Parathyroid adenoma (tissue), 2 donors: ENCODE measurements at regions not wholly inside any gene's neighbourhood (a gene's known extent, or its start where the extent isn't known, plus 50 kb on each side); places are given as distances from the start of the nearest gene placed in this dataset.

Experiments
- H2AFZ ChIP-seq: fragments of 300-600 bp; sonication (generic); one replicate; pipeline ENCODE4 v1.7.0; 2017; ENCODE audit warnings: antibody characterized with exemption, mild to moderate bottlenecking
- H3K27ac ChIP-seq: fragments of 300-600 bp; sonication (generic); one replicate; pipeline ENCODE4 v1.7.0; 2017
- H3K27me3 ChIP-seq: fragments of 300-600 bp; sonication (generic); one replicate; pipeline ENCODE4 v1.7.0; 2017; ENCODE audit warnings: low read length; ENCODE audit not compliant: control insufficient read depth, insufficient read depth
- H3K36me3 ChIP-seq: fragments of 300-600 bp; sonication (generic); one replicate; pipeline ENCODE4 v1.7.0; 2017; ENCODE audit warnings: low read length; ENCODE audit not compliant: control insufficient read depth, insufficient read depth
- H3K4me1 ChIP-seq: fragments of 300-600 bp; sonication (generic); one replicate; pipeline ENCODE4 v1.7.0; 2017; ENCODE audit warnings: control low read depth
- H3K4me2 ChIP-seq: fragments of 300-600 bp; sonication (generic); one replicate; pipeline ENCODE4 v1.7.0; 2017; ENCODE audit warnings: low read length
- H3K4me3 ChIP-seq: fragments of 300-600 bp; sonication (generic); one replicate; pipeline ENCODE4 v1.7.0; 2017; ENCODE audit warnings: low read depth, low read length
- H3K79me2 ChIP-seq: fragments of 300-600 bp; sonication (generic); one replicate; pipeline ENCODE4 v1.7.0; 2017; ENCODE audit warnings: control low read depth
- H3K9ac ChIP-seq: fragments of 300-600 bp; sonication (generic); one replicate; pipeline ENCODE4 v1.7.0; 2017; ENCODE audit warnings: mild to moderate bottlenecking
- H3K9me3 ChIP-seq: fragments of 300-600 bp; sonication (generic); one replicate; pipeline ENCODE4 v1.7.0; 2017; ENCODE audit warnings: low read length; ENCODE audit not compliant: control insufficient read depth
- TF ChIP-seq, protein P1 (sequence below): fragments of 300-600 bp; sonication (generic); IDR thresholded peaks from one replicate; pipeline ENCODE4 v1.7.0; 2017; ENCODE audit warnings: antibody characterized with exemption, mild to moderate bottlenecking
- donor health status: primary hyperparathyroidism.

DNA sequence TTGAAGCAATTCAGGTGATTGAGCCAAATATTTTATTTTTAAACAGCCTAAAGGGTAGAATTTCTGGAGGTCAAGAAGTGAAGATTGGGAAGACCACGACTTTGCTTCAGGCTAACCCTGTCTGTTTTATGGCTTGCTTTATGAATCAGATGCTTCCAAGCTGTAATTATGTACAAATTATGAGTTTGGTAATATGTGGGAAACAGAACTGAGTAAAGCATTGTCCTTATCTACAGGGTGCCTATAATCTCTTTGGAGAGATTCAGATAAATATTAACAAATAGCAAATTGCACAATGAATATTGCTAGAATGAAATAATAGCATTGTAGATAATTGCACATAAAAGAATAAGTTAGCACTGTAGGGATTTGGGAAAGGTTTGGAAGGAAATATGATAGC lies 539.4 kb upstream of the CDH2 start:
- Histone ChIP-seq H3K9ac (no peak overlapping the region), H3K4me1 (no peaks in the 10 kb centered on the region), H3K36me3 (no peaks in the 10 kb centered on the region), H3K27me3 (no peaks in the 10 kb centered on the region), H2AFZ (no peak overlapping the region), H3K9me3 (no peaks in the 10 kb centered on the region), H3K27ac (no peak overlapping the region), H3K79me2 (no peaks in the 10 kb centered on the region), H3K4me3 (no peak overlapping the region), H3K4me2 (no peak overlapping the region)
- TF ChIP-seq, protein P1, sequence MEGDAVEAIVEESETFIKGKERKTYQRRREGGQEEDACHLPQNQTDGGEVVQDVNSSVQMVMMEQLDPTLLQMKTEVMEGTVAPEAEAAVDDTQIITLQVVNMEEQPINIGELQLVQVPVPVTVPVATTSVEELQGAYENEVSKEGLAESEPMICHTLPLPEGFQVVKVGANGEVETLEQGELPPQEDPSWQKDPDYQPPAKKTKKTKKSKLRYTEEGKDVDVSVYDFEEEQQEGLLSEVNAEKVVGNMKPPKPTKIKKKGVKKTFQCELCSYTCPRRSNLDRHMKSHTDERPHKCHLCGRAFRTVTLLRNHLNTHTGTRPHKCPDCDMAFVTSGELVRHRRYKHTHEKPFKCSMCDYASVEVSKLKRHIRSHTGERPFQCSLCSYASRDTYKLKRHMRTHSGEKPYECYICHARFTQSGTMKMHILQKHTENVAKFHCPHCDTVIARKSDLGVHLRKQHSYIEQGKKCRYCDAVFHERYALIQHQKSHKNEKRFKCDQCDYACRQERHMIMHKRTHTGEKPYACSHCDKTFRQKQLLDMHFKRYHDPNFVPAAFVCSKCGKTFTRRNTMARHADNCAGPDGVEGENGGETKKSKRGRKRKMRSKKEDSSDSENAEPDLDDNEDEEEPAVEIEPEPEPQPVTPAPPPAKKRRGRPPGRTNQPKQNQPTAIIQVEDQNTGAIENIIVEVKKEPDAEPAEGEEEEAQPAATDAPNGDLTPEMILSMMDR = no peak

DNA sequence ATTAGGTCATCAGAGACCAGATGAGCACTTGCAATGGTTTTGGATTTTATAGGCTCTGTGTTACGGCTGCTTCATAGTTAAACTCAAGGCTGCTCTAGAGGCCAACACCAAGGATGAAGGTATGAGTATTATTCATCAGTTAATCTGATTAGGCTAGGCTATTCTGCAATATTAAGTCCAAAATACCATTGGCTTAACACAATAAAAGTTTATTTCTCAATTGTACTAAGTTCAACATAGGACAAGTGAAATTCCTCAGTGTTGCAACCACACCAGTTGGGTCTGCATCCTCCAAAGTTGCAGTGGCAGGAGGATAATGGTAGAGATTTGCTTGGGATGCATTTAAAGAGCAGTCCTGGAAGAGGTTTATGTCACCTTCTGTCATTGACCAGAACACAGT lies 538.3 kb upstream of the CDH2 start:
- no peaks in the 10 kb centered on the region for H3K36me3 ChIP-seq
- no peak overlapping the region for H3K4me3 ChIP-seq
- no peak overlapping the region for H3K4me2 ChIP-seq
- TF ChIP-seq, protein P1 = no peak
- H3K79me2 ChIP-seq = no peaks in the 10 kb centered on the region
- no peak overlapping the region for H3K27ac ChIP-seq
- no peaks in the 10 kb centered on the region for H3K27me3 ChIP-seq
- H3K9me3 ChIP-seq = no peaks in the 10 kb centered on the region
- H3K9ac ChIP-seq = no peak overlapping the region
- no peak overlapping the region for H2AFZ ChIP-seq
- no peaks in the 10 kb centered on the region for H3K4me1 ChIP-seq

DNA sequence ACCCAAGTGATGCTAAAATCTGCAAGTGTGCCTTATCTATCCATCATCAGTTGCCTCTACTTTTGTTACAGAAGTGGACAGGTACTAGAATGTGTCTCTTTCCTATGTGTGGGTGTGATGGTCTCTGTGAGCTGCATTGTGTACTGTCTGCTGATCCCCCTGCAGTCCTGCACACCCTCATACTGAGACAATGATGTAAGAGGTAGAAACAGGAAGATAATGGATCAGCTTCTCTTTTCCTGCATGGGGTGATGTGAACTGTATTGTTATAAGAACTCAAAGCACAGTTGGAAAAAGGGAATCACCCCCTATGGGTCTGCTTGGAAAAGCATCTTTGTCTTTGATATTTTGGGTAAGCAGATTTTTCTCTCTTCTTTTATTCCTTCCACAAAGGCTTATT lies 537.6 kb upstream of the CDH2 start:
- Histone ChIP-seq H3K9me3 (no peaks in the 10 kb centered on the region), H2AFZ (no peak overlapping the region), H3K79me2 (no peaks in the 10 kb centered on the region), H3K27me3 (no peaks in the 10 kb centered on the region), H3K36me3 (no peaks in the 10 kb centered on the region), H3K27ac (no peak overlapping the region), H3K4me2 (no peak overlapping the region), H3K9ac (no peak overlapping the region), H3K4me1 (no peaks in the 10 kb centered on the region), H3K4me3 (no peak overlapping the region)
- TF ChIP-seq, protein P1 = no peak

DNA sequence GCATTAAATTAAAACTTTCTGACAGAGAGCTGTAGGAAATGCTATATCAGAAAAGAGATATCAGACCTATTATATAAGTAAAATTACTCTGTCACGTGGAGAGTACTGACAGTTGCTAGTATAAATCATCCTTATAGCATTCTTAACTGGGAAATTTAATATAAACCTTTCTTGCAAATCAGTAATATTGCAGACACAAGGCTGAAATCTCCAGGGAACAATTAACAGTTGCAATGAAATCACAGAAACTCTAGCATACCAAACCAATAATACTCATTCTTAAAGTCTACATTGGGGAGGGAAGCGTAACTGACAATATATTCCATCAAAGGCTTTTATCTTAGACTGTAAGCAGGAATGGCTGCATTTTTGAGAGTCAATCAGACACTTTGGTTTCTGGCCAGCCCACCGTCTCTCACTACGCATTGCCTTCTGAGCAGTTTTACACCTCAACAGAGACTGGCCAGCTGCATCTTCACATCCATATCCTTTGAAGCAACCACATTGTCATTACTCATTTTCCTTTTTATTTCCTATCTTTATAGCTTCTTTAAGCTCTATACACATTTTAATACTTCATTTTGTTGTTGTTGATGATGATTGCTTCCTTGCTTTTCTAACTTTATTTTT lies 536.0 kb upstream of the CDH2 start:
- TF ChIP-seq, protein P1 = no peak
- H3K27ac ChIP-seq = no peak overlapping the region
- no peaks in the 10 kb centered on the region for H3K27me3 ChIP-seq
- no peaks in the 10 kb centered on the region for H3K9me3 ChIP-seq
- no peaks in the 10 kb centered on the region for H3K4me1 ChIP-seq
- no peak overlapping the region for H2AFZ ChIP-seq
- no peak overlapping the region for H3K9ac ChIP-seq
- no peak overlapping the region for H3K4me3 ChIP-seq
- no peaks in the 10 kb centered on the region for H3K79me2 ChIP-seq
- no peaks in the 10 kb centered on the region for H3K36me3 ChIP-seq
- H3K4me2 ChIP-seq = no peak overlapping the region

DNA sequence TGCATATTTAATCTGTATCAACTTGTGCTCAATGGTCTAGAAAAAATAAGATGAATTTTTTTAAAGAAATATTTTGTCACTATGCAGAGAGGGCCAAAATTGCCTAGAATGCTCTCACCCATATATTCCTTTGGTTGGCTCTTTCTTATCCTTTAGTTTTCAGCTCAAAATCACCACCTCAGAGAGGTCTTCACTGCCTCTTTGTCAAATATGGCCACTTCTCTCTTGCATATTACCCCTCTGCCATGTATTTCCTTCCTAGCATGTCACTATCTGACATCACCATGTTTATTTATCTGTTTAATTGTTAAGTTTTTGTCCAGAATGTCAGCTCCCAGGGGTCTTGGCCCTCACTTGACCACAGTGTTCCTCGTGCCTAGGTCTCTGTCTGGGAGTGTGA lies 535.2 kb upstream of the CDH2 start:
- Histone ChIP-seq H2AFZ (no peak overlapping the region), H3K79me2 (no peaks in the 10 kb centered on the region), H3K27me3 (no peaks in the 10 kb centered on the region), H3K4me3 (no peak overlapping the region), H3K36me3 (no peaks in the 10 kb centered on the region), H3K9ac (no peak overlapping the region), H3K27ac (no peak overlapping the region), H3K9me3 (no peaks in the 10 kb centered on the region), H3K4me1 (no peaks in the 10 kb centered on the region), H3K4me2 (no peak overlapping the region)
- TF ChIP-seq, protein P1 = no peak
